ENCODE measurements at regions not wholly inside any gene's neighbourhood (a gene's known extent, or its start where the extent isn't known, plus 50 kb on each side); places are given as distances from the start of the nearest gene placed in this dataset.

DNA sequence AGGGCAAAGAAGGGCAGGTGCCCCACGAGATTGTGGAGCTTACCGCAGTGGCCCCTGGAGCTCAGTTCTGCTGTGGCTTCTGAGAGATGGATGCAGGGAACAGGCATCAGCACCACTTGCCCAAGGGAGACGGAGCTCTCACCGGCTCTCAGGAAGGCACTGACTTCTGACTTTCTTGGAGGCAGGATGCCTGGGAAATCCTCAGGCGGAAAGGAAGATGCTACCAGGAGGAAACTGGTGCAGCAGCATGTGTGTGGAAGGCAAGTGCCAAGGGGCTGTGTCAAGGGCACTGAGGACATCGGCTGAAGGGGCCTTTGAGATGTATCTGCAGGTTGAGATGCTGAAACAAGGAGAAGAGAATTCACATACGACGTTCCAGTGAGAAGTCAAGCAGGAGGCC lies 64.0 kb downstream of the FOXA2 start:
- H3K9me3 ChIP-seq, result no peaks in the 10 kb centered on the region
- 88 to 93% methylated on average over 8 of the region's 8 CpGs for WGBS, 2 donors
- no peak overlapping the region for H3K27ac ChIP-seq
- H3K4me3 ChIP-seq, result no peak overlapping the region
- intact Hi-C loops (cut with DNase I), result no loop called here
- no peak for TF ChIP-seq POLR2AphosphoS5 (IDR thresholded peaks at IDR 0.05)
- TF ChIP-seq CTCF (IDR thresholded peaks at IDR 0.05), result no peak
- TF ChIP-seq EP300 (IDR thresholded peaks at IDR 0.05), result no peak
- no peak for TF ChIP-seq POLR2A (IDR thresholded peaks at IDR 0.05)
- DNase-seq, result no peak
- no peaks in the 10 kb centered on the region for H3K4me1 ChIP-seq
- H3K36me3 ChIP-seq, result no peaks in the 10 kb centered on the region
- H3K27me3 ChIP-seq, result peaks cover 0 to 7% (median 0%) of the 10 kb centered on the region in 3 donors

DNA sequence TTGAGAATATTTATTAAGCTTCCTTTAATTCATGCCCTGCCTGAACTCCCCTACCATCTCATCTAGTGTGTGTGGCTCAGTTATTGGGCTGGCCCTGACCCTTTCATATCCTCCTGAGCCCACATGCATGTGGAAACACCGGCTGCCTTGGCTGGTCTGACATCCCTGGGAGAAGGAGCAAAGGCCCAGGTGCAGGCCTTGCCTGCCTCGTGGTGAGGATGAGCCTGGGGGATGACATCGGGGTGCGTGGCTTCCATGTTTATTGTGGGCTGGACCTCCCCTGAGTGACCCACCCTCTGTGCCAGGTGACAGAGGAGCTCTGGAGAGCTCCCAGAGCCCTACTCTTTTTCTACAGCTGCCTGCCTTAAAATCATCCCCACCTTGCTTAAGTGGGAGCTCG lies 69.1 kb downstream of the FOXA2 start:
- H3K9me3 ChIP-seq, result no peaks in the 10 kb centered on the region
- H3K4me3 ChIP-seq, result no peak overlapping the region
- no peak overlapping the region for H3K27ac ChIP-seq
- no peak for DNase-seq
- no peaks in the 10 kb centered on the region for H3K36me3 ChIP-seq
- 85 to 86% methylated on average over 5 of the region's 5 CpGs for WGBS, 2 donors
- no peak for TF ChIP-seq EP300 (IDR thresholded peaks at IDR 0.05)
- TF ChIP-seq POLR2AphosphoS5 (IDR thresholded peaks at IDR 0.05), result no peak
- TF ChIP-seq POLR2A (IDR thresholded peaks at IDR 0.05), result no peak
- no peak for TF ChIP-seq CTCF (IDR thresholded peaks at IDR 0.05)
- no peaks in the 10 kb centered on the region for H3K4me1 ChIP-seq
- intact Hi-C loops (cut with DNase I), result no loop called here
- H3K27me3 ChIP-seq, result no peaks in the 10 kb centered on the region

- Histone ChIP-seq H3K4me1 (no peaks in the 10 kb centered on the region), H3K4me3 (no peak overlapping the region), H3K27me3 (no peaks in the 10 kb centered on the region), H3K36me3 (no peaks in the 10 kb centered on the region), H3K9me3 (no peaks in the 10 kb centered on the region), H3K27ac (no peak overlapping the region)
- 91 to 93% methylated on average over 4 of the region's 4 CpGs for WGBS, 2 donors
- no peak for DNase-seq
- intact Hi-C loops (cut with DNase I), result no loop called here
- TF ChIP-seq POLR2A (IDR thresholded peaks at IDR 0.05) (no peak), CTCF (IDR thresholded peaks at IDR 0.05) (no peak), EP300 (IDR thresholded peaks at IDR 0.05) (no peak), POLR2AphosphoS5 (IDR thresholded peaks at IDR 0.05) (no peak)
Observed at GRCh38 chr20:22513574-22513973, 70.8 kb downstream of the FOXA2 start.

- H3K4me3 ChIP-seq, result no peak overlapping the region
- 30 to 58% methylated on average over 1 of the region's 1 CpG for WGBS, 2 donors
- H3K9me3 ChIP-seq, result no peaks in the 10 kb centered on the region
- no peaks in the 10 kb centered on the region for H3K27me3 ChIP-seq
- H3K27ac ChIP-seq, result no peak overlapping the region
- intact Hi-C loops (cut with DNase I), result no loop called here
- no peak for TF ChIP-seq POLR2A (IDR thresholded peaks at IDR 0.05)
- no peak for TF ChIP-seq POLR2AphosphoS5 (IDR thresholded peaks at IDR 0.05)
- no peak for TF ChIP-seq EP300 (IDR thresholded peaks at IDR 0.05)
- no peak for TF ChIP-seq CTCF (IDR thresholded peaks at IDR 0.05)
- no peak for DNase-seq
- no peaks in the 10 kb centered on the region for H3K36me3 ChIP-seq
- no peaks in the 10 kb centered on the region for H3K4me1 ChIP-seq
Observed at GRCh38 chr20:22512911-22513489, 71.4 kb downstream of the FOXA2 start.

All from sigmoid colon (tissue), 6 donors.